HG02973 (cell line): ENCODE measurements at regions not wholly inside any gene's neighbourhood (a gene's known extent, or its start where the extent isn't known, plus 50 kb on each side); places are given as distances from the start of the nearest gene placed in this dataset.

ENCODE experiments used
- ATAC-seq: cut with Tn5 transposase; IDR thresholded peaks from one replicate; pipeline ENCODE4 v1.9.1; 2021; ENCODE audit warnings: moderate library complexity; ENCODE audit not compliant: unreplicated experiment

GRCh38 chr9:105059252-105059651 lies 131.3 kb upstream of the ABCA1 start:
- no peak for ATAC-seq

- ATAC-seq = no peak
These were observed 134.4 kb upstream of the ABCA1 start for GRCh38 chr9:105062222-105062855.

GRCh38 chr9:105064248-105065097 lies 136.5 kb upstream of the ABCA1 start:
- ATAC-seq = no peak

- no peak for ATAC-seq
These were observed 137.4 kb upstream of the ABCA1 start for GRCh38 chr9:105065098-105066088.

- no peak for ATAC-seq
These were observed 138.4 kb upstream of the ABCA1 start for GRCh38 chr9:105066275-105066865.

GRCh38 chr9:105067895-105068580 lies 140.1 kb upstream of the ABCA1 start:
- no peak for ATAC-seq

GRCh38 chr9:105069285-105069684 lies 141.3 kb upstream of the ABCA1 start:
- ATAC-seq = no peak

- no peak for ATAC-seq
These were observed 141.7 kb upstream of the ABCA1 start for GRCh38 chr9:105069696-105070095.

- ATAC-seq = no peak
These were observed 142.2 kb upstream of the ABCA1 start for GRCh38 chr9:105070176-105070575.

GRCh38 chr9:105072476-105072875 lies 144.5 kb upstream of the ABCA1 start:
- ATAC-seq = no peak

- ATAC-seq = no peak
These were observed 145.2 kb upstream of the ABCA1 start for GRCh38 chr9:105073147-105073546.

- ATAC-seq = no peak
These were observed 146.5 kb upstream of the ABCA1 start for GRCh38 chr9:105074491-105074890.

GRCh38 chr9:105076729-105077128 lies 148.8 kb upstream of the ABCA1 start:
- ATAC-seq = no peak

GRCh38 chr9:105079457-105079856 lies 151.5 kb upstream of the ABCA1 start:
- no peak for ATAC-seq

- no peak for ATAC-seq
These were observed 154.9 kb upstream of the ABCA1 start for GRCh38 chr9:105082843-105083242.

- no peak for ATAC-seq
These were observed 155.3 kb upstream of the ABCA1 start for GRCh38 chr9:105083256-105083655.

- ATAC-seq = no peak
These were observed 156.2 kb upstream of the SLC44A1 start for GRCh38 chr9:105087910-105088898.

- no peak for ATAC-seq
These were observed 154.6 kb upstream of the SLC44A1 start for GRCh38 chr9:105089874-105090273.

GRCh38 chr9:105091004-105091640 lies 153.3 kb upstream of the SLC44A1 start:
- ATAC-seq = no peak
